CD4-positive, alpha-beta memory T cell (primary cell): ENCODE measurements at regions not wholly inside any gene's neighbourhood (a gene's known extent, or its start where the extent isn't known, plus 50 kb on each side); places are given as distances from the start of the nearest gene placed in this dataset.

Experiments
- CTCF ChIA-PET: fragments of 350-600 bp; sonication (Branson Sonifier 250); formaldehyde crosslinking; loops from one replicate; lab custom pipeline; 2021; ENCODE audit warnings: inconsistent platforms; ENCODE audit not compliant: partially characterized antibody; lab: Charles Lee
- POLR2A ChIA-PET: fragments of 350-600 bp; sonication (Branson Sonifier 250); formaldehyde crosslinking; loops from one replicate; lab custom pipeline; 2021; ENCODE audit not compliant: partially characterized antibody; lab: Charles Lee
- DNase-seq, 5 donors: peaks; one replicate each; pipeline versions ENCODE4 v3.0.0 to v3.0.0-alpha.2; 2020 to 2022; ENCODE audit warnings: mixed read lengths in 1 of 5
- H3K27ac ChIP-seq: one replicate; pipeline ENCODE4 v1.7.0; 2013; ENCODE audit warnings: low read depth, low read length
- H3K27me3 ChIP-seq: 2 replicates; pipeline ENCODE4 v1.7.0; 2013; ENCODE audit warnings: mild to moderate bottlenecking, low read length, moderate library complexity; ENCODE audit not compliant: insufficient read depth
- H3K36me3 ChIP-seq: 2 replicates; pipeline ENCODE4 v1.7.0; 2013; ENCODE audit warnings: mild to moderate bottlenecking, low read length, moderate library complexity; ENCODE audit not compliant: insufficient read depth
- H3K4me1 ChIP-seq: 2 replicates; pipeline ENCODE4 v1.7.0; 2013; ENCODE audit warnings: mild to moderate bottlenecking, low read length, moderate library complexity; ENCODE audit not compliant: insufficient read depth
- H3K4me3 ChIP-seq, 2 donors: one replicate each; pipeline ENCODE4 v1.7.0; 2013; ENCODE audit warnings: low read length in 2 of 2, mild to moderate bottlenecking in 1 of 2
- H3K9me3 ChIP-seq, 2 donors: one replicate each; pipeline ENCODE4 v1.7.0; 2013; ENCODE audit warnings: low read length in 2 of 2, control low read depth in 1 of 2; ENCODE audit not compliant: control insufficient read depth in 1 of 2
- H3K27ac Mint-ChIP-seq, 7 donors: one replicate each; pipeline ENCODE4 v1.8.0; 2020 to 2021; ENCODE audit warnings: mixed read lengths in 7 of 7, mild to moderate bottlenecking in 6 of 7, inconsistent platforms in 3 of 7, moderate library complexity in 3 of 7
- H3K27me3 Mint-ChIP-seq, 2 donors: one replicate each; pipeline ENCODE4 v1.8.0; 2020 to 2021; ENCODE audit warnings: mixed read lengths in 2 of 2
- H3K36me3 Mint-ChIP-seq, 2 donors: one replicate each; pipeline ENCODE4 v1.8.0; 2020 to 2021; ENCODE audit warnings: mixed read lengths in 2 of 2, inconsistent platforms in 1 of 2, mild to moderate bottlenecking in 1 of 2
- H3K4me1 Mint-ChIP-seq, 4 donors: one replicate each; pipeline ENCODE4 v1.8.0; 2020 to 2021; ENCODE audit warnings: mixed read lengths in 4 of 4, mild to moderate bottlenecking in 1 of 4
- H3K4me3 Mint-ChIP-seq, 8 donors: one replicate each; pipeline ENCODE4 v1.8.0; 2020 to 2021; ENCODE audit warnings: mixed read lengths in 8 of 8, mild to moderate bottlenecking in 7 of 8, moderate library complexity in 6 of 8, inconsistent platforms in 3 of 8
- H3K9me3 Mint-ChIP-seq, 8 donors: one replicate each; pipeline ENCODE4 v1.8.0; 2020 to 2021; ENCODE audit warnings: mixed read lengths in 8 of 8, mild to moderate bottlenecking in 5 of 8, inconsistent platforms in 3 of 8, moderate library complexity in 1 of 8
- intact Hi-C: fragments of 100-400 bp; cut with micrococcal nuclease; formaldehyde crosslinking; loops from one replicate; pipeline ENCODE4 v1.15.1; 2023

DNA sequence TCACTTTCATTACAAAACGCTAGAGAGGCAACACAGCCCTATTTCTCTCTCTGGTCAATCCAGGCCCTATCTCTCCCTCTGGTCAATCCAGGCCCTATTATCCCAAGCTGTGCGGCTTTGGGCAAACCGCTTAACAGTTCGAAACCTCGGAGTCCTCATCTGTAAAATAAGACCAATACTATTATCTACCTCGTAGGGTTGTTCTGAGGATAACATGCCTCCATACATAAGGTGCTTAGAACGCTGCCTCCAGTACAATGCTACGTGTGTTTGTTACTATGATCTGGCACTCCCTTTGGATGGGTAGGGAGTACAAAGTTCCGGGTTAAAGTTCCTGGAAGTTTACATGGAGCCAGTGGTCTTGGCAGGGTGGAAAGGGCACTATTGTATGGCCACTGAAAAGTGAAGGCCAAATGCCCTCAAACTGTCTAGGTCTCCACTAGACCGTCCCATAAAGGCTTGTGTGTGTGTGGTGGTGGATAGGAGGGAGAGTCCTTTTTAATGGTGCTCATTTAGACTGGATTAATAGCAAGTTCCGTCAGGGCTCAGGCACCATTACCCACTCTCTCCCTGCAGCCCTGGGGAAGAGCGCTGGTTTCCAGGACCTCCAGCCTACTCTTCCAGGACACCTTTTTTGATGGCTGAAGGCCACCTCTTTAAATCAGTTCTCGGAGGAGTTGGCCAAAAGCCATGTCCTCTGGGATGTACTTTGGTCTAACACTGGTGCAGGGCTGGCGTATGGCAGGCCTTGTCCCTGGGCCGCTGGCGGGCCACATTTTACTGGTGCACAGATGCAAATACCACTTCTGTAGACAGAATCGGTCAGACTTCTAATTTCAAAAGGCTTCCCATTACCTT lies 75.6 kb upstream of the BCOR start:
- H3K9me3 Mint-ChIP-seq, result peaks cover 0 to 8% (median 0%) of the 10 kb centered on the region in 8 donors
- peak overlapping the region; percentile 92 to 100 (median 98) for H3K27ac Mint-ChIP-seq
- ChIA-PET POLR2A (interaction anchor here (0.9 to 11.9 kb wide), 10 partner anchors 7 to 1367 kb away, joined by 3 to 323 read pairs (median 6); partner anchors contain the start of gene BCOR), CTCF (interaction anchor here (1.0 kb wide), 2 partner anchors 10 to 76 kb away, joined by 3 read pairs; no protein-coding TSS in a partner anchor)
- H3K27me3 Mint-ChIP-seq, result no peaks in the 10 kb centered on the region
- H3K36me3 Mint-ChIP-seq, result peaks cover 0 to 8% of the 10 kb centered on the region in 2 donors
- H3K27me3 ChIP-seq, result no peaks in the 10 kb centered on the region
- peak overlapping the region; percentile 36 to 67 for H3K4me3 ChIP-seq
- H3K4me1 Mint-ChIP-seq, result peaks cover 23 to 67% (median 34%) of the 10 kb centered on the region in 4 donors
- H3K9me3 ChIP-seq, result no peaks in the 10 kb centered on the region
- DNase-seq, result no peak
- intact Hi-C loops, result loop anchor here (5.0 to 10.0 kb wide), 6 partner anchors 34 to 1371 kb away; partner anchors contain the start of genes MED14, MID1IP1 and USP9X
- peak overlapping the region; percentile 84 for H3K27ac ChIP-seq
- no peaks in the 10 kb centered on the region for H3K36me3 ChIP-seq
- H3K4me1 ChIP-seq, result peaks cover 45% of the 10 kb centered on the region
- peak overlapping the region; percentile 84 to 95 (median 90) for H3K4me3 Mint-ChIP-seq

DNA sequence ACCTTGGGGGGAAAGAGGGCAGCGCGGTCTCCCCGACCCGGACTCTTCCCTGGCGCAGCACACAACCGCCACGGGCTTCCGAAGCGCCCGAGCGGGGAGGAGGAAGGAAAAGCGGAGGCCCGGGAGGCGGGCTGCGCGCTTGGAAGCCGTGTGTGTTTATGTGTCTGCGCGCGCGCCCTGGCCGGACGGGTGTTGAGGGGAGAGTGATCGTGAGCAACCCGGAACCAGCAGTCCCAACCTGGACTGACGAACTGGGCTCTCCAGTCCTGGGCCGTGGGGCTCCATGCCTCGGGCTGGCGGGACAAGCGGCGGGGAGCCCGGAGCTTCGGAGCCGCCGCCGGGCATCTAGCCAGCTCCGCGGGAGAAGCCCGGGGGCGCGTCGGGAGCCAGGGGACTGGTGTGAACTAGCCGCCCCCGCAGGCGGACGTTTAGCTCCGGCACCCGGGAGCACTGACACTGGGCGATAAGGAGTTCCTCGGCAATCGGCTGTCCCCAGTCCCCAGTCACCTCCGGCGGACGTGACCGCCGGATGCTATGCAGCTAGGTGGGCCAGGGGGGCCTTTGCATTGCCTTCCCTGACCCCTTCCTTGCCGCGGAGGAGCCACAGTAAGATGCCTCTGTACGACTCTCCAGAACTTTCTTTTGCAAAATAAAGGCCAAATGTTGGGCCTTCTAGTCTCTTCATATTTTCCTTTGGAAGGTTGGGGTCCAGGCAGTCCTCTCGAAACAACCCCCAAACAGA lies 74.8 kb upstream of the BCOR start:
- H3K27ac Mint-ChIP-seq, result peak overlapping the region; percentile 92 to 100 (median 98)
- peaks cover 47% of the 10 kb centered on the region for H3K4me1 ChIP-seq

DNA sequence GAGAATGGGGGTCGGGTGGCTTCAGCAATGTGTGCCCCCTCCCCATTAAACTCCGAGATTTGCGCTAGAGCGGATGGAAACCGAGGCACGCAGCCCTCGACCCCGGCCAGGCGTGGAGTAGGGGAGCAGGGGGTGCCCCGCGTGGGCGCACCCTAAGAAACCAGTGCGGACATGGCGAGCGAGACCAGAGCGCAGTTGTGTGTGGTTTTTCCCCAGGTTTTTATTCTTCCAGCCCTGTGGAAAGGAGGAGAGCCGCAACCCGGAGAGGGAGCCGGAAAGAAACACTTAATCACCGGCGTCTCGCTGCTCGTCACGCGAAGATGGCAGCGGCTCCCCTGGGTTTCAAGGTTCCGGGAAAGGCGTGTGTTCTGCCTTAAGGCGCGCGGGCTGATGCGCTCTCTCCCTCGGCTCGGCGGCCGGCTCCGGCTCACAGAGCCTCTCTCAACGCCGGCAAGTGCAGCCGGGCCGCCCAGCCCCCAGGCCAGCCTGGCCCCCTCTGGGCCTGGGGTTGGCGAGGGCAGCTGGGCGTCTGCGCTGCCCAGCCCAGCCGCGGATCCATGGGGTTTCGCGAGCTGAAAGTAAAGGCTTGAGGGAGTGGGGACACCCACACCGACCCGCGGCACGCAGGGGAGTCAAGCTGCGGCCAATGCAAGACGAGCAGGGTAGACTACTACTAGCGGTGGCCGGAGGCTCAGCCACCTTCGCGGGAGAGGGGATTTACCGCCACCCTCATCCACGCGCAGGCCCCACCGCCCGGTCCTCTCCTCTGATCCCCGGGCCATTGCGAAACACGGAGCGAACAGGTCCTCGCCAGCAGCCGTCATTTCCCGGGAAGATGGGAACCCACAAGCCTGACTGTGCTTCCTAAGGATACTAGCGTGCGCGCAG lies 74.0 kb upstream of the BCOR start:
- peaks cover 50% of the 10 kb centered on the region for H3K4me1 ChIP-seq
- H3K9me3 ChIP-seq, result no peaks in the 10 kb centered on the region
- Mint-ChIP-seq H3K4me1 (peaks cover 21 to 71% (median 39%) of the 10 kb centered on the region in 4 donors), H3K27ac (peak overlapping the region; percentile 93 to 99 (median 98)), H3K9me3 (peaks cover 0 to 7% (median 0%) of the 10 kb centered on the region in 8 donors), H3K4me3 (peak overlapping the region; percentile 81 to 91 (median 86)), H3K27me3 (no peaks in the 10 kb centered on the region), H3K36me3 (peaks cover 0 to 12% of the 10 kb centered on the region in 2 donors)
- peak in 3 of 5 donors; percentile 26 to 50 (median 39) for DNase-seq
- POLR2A ChIA-PET, result interaction anchor here (0.6 to 11.9 kb wide), 13 partner anchors 18 to 406 kb away, joined by 3 to 323 read pairs (median 4); partner anchors contain the start of gene BCOR
- intact Hi-C loops, result loop anchor here (5.0 to 10.0 kb wide), 6 partner anchors 36 to 1369 kb away; partner anchors contain the start of genes MED14, MID1IP1 and USP9X
- H3K27ac ChIP-seq, result peak overlapping the region; percentile 84
- H3K36me3 ChIP-seq, result no peaks in the 10 kb centered on the region
- H3K4me3 ChIP-seq, result peak overlapping the region; percentile 29 to 59
- CTCF ChIA-PET, result interaction anchor here (0.8 to 1.2 kb wide), 2 partner anchors 74 to 75 kb away, joined by 3 read pairs; partner anchors contain the start of gene BCOR
- no peaks in the 10 kb centered on the region for H3K27me3 ChIP-seq

More for the DNA sequence above, 74.8 kb upstream of the BCOR start:
- ChIA-PET POLR2A (interaction anchor here (0.7 to 11.9 kb wide), 11 partner anchors 19 to 1366 kb away, joined by 3 to 323 read pairs (median 4); partner anchors contain the start of gene BCOR), CTCF (interaction anchor here (1.0 to 1.2 kb wide), 2 partner anchors 9 to 76 kb away, joined by 3 read pairs; no protein-coding TSS in a partner anchor)
- Mint-ChIP-seq H3K4me1 (peaks cover 22 to 70% (median 38%) of the 10 kb centered on the region in 4 donors), H3K9me3 (peaks cover 0 to 8% (median 0%) of the 10 kb centered on the region in 8 donors), H3K4me3 (peak overlapping the region; percentile 87 to 95 (median 90)), H3K36me3 (peaks cover 0 to 8% of the 10 kb centered on the region in 2 donors), H3K27me3 (no peaks in the 10 kb centered on the region)
- Histone ChIP-seq H3K27ac (peak overlapping the region; percentile 84), H3K9me3 (no peaks in the 10 kb centered on the region), H3K27me3 (no peaks in the 10 kb centered on the region), H3K4me3 (peak overlapping the region in 1 of 2 donors; percentile 59), H3K36me3 (no peaks in the 10 kb centered on the region)
- intact Hi-C loops, result loop anchor here (5.0 to 10.0 kb wide), 6 partner anchors 35 to 1370 kb away; partner anchors contain the start of genes MED14, MID1IP1 and USP9X
- peak in 2 of 5 donors; percentile 34 to 40 for DNase-seq

DNA sequence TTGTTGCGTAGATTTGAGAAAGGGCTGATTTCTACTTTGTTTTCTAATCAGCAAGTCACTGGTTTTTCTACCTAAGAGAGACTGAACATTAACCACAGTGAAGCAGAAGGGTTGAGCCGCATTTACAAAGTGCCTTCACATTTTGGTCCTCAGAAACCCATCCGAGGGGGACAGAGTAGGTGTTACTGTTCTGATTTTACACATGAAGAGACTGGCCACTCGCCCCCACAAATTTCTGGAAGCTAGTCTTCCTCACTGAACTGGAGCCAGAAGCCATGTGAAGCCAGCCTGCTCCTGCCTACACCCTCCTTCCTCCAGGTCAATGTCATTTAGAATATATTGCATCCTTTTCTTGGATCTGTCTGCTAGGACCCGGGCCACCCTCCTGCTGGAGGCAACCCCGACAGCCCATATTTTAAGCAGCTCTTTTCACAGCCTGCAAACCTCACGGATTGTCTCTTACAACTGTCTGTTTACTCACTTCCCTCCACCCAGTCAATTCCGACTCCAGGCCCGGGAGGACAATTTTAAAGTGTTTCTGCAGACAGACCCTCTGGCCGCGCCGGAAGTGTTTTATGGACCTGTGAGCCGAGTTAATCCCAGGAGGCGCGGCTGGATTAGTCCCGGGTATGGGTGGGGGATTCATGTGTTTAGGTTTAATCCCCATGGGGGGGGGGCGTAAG lies 73.2 kb upstream of the BCOR start:
- peak in 1 of 5 donors; percentile 43 for DNase-seq
- peaks cover 21 to 76% (median 43%) of the 10 kb centered on the region in 4 donors for H3K4me1 Mint-ChIP-seq
- Histone ChIP-seq H3K27me3 (no peaks in the 10 kb centered on the region), H3K27ac (peak overlapping the region; percentile 84), H3K4me1 (peaks cover 50% of the 10 kb centered on the region), H3K36me3 (no peaks in the 10 kb centered on the region), H3K9me3 (no peaks in the 10 kb centered on the region), H3K4me3 (peak overlapping the region; percentile 29 to 59)
- peaks cover 0 to 12% of the 10 kb centered on the region in 2 donors for H3K36me3 Mint-ChIP-seq
- H3K27me3 Mint-ChIP-seq, result no peaks in the 10 kb centered on the region
- intact Hi-C loops, result loop anchor here (5.0 to 10.0 kb wide), 6 partner anchors 36 to 1369 kb away; partner anchors contain the start of genes MED14, MID1IP1 and USP9X
- peak overlapping the region; percentile 93 to 99 (median 98) for H3K27ac Mint-ChIP-seq
- POLR2A ChIA-PET, result interaction anchor here (1.0 to 11.9 kb wide), 10 partner anchors 10 to 405 kb away, joined by 3 to 323 read pairs (median 4); partner anchors contain the start of gene BCOR
- peak overlapping the region; percentile 76 to 91 (median 84) for H3K4me3 Mint-ChIP-seq
- CTCF ChIA-PET, result interaction anchor here (0.8 to 1.6 kb wide), 3 partner anchors 73 to 316 kb away, joined by 3 to 5 read pairs (median 3); partner anchors contain the start of gene BCOR
- H3K9me3 Mint-ChIP-seq, result peaks cover 0 to 7% (median 0%) of the 10 kb centered on the region in 8 donors

DNA sequence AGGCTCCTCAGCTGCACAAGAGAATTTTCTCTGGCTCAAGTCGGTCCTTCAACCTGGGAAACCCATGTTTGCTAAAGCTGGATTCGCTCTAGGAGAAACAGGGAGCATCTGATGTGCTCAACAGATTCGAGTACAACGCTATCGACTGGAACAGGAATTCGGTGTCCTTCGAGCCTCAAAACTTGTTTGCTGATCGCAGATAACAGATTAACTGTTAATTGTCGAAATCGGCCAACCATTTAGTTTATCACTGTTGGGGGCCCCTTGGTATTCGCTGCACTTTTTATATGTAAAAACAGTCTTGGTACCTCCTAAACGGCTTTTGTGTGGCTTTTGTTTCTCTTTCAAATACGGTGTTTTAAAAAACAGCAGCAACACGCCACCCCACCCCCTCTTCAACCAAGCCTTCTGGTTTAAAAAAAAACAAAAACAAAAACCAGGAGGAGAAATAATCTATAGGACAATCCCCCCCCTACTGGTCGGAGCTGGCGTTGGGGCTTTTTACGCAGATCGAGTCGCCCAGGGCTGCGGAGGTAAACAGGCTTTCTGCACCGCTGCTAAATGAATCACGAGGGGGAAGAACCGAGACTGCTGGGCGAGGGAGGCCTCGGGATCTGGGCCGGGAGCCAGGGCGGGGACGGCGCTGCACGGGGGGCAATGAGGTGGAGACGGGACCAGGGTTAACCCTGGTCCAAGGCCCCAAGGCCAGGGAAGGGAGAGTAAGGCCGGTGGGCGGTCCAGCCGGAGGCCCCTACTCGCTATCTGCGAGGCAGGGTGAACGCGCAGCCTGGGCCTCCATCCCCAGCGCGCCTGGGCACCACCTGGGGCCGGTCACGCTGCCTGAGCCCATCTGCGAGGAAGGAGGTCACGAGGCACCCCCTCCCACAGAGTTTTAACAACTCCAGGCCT lies 71.7 kb upstream of the BCOR start:
- peak; percentile 74 to 87 (median 80) for DNase-seq
- intact Hi-C loops, result loop anchor here (1.0 to 10.0 kb wide), 10 partner anchors 15 to 1367 kb away; partner anchors contain the start of genes MED14, MID1IP1 and USP9X
- Mint-ChIP-seq H3K9me3 (peaks cover 0 to 4% (median 0%) of the 10 kb centered on the region in 8 donors), H3K4me1 (peaks cover 18 to 64% (median 41%) of the 10 kb centered on the region in 4 donors), H3K27me3 (no peaks in the 10 kb centered on the region), H3K36me3 (peaks cover 0 to 8% of the 10 kb centered on the region in 2 donors), H3K4me3 (peak overlapping the region; percentile 76 to 94 (median 86)), H3K27ac (peak overlapping the region; percentile 93 to 99 (median 98))
- Histone ChIP-seq H3K27ac (peak overlapping the region; percentile 84), H3K36me3 (no peaks in the 10 kb centered on the region), H3K4me3 (peak overlapping the region in 1 of 2 donors; percentile 49), H3K4me1 (peaks cover 50% of the 10 kb centered on the region), H3K27me3 (no peaks in the 10 kb centered on the region), H3K9me3 (no peaks in the 10 kb centered on the region)
- ChIA-PET POLR2A (interaction anchor here (0.6 to 11.9 kb wide), 14 partner anchors 7 to 395 kb away, joined by 3 to 323 read pairs (median 4); partner anchors contain the start of gene BCOR), CTCF (interaction anchor here (0.6 to 1.9 kb wide), 5 partner anchors 8 to 314 kb away, joined by 3 to 5 read pairs (median 4); partner anchors contain the start of gene BCOR)
